HepG2 (cell line): ENCODE measurements at regions not wholly inside any gene's neighbourhood (a gene's known extent, or its start where the extent isn't known, plus 50 kb on each side); places are given as distances from the start of the nearest gene placed in this dataset.

Source experiments
- ATAC-seq: fragments of 200-7000 bp; cut with Tn5 transposase; 3 replicates; pipeline ENCODE4 v1.9.1; 2020; ENCODE audit warnings: mild to moderate bottlenecking, moderate library complexity
- BruUV-seq: library from RNA; stranded (reverse); fragments of 400-500 nt; replicated peaks from 2 replicates; lab custom pipeline; 2021; lab: Mats Ljungman, UMichigan
- CTCF ChIA-PET: fragments of 300-600 bp; formaldehyde crosslinking; extraction: SDS; loops from one replicate; lab custom pipeline; 2021; ENCODE audit warnings: low total read pairs, inconsistent platforms, low intra/inter-chr PET ratio; lab: Yijun Ruan, JAX
- POLR2A ChIA-PET: fragments of 350-600 bp; sonication (Branson Sonifier 250); formaldehyde crosslinking; loops from one replicate; lab custom pipeline; 2020; ENCODE audit warnings: antibody characterized with exemption, inconsistent platforms; lab: Yijun Ruan, JAX
- DNase-seq: peaks from one replicate; pipeline ENCODE4 v3.0.0-alpha.2; 2015; ENCODE audit warnings: low spot score
- FAIRE-seq: peaks from 3 replicates; lab custom pipeline; 2011; peaks lifted over from hg19 to GRCh38; lab: Jason Lieb, UNC
- H2AFZ ChIP-seq: one replicate; pipeline ENCODE4 v1.6.1; 2011; ENCODE audit warnings: low read length, inconsistent platforms
- H3K27ac ChIP-seq: fragments of 300-600 bp; 3 replicates; pipeline ENCODE4 v1.8.0; 2011; ENCODE audit warnings: mixed run types, mild to moderate bottlenecking, mixed read lengths, low read length, inconsistent platforms; ENCODE audit not compliant: insufficient read depth; ENCODE audit errors: extremely low read length
- H3K27me3 ChIP-seq, 2 experiments: fragments of 200-600 bp in 1 of 2; 2 replicates in 1 of 2; 3 replicates in 1 of 2; pipeline versions ENCODE4 v1.6.0 to v1.8.0; 2011; ENCODE audit warnings: low read length in 2 of 2, mild to moderate bottlenecking in 2 of 2, moderate library complexity in 2 of 2, inconsistent platforms in 1 of 2; ENCODE audit not compliant: insufficient read depth in 2 of 2, control insufficient read depth in 1 of 2
- H3K36me3 ChIP-seq, 2 experiments: fragments of 200-600 bp in 1 of 2; replicated peaks in 1 of 2; 2 replicates in 1 of 2; 3 replicates in 1 of 2; pipeline versions ENCODE4 v1.5.1 to v1.8.0; 2011; ENCODE audit warnings: low read length in 2 of 2, inconsistent platforms in 1 of 2; ENCODE audit not compliant: insufficient read depth in 2 of 2, control insufficient read depth in 1 of 2
- H3K4me1 ChIP-seq: 2 replicates; pipeline ENCODE4 v1.5.1; 2012; ENCODE audit warnings: low read length, inconsistent platforms; ENCODE audit not compliant: insufficient read depth
- H3K4me2 ChIP-seq: 2 replicates; pipeline ENCODE4 v1.6.0; 2011; ENCODE audit warnings: low read depth, low read length, inconsistent platforms
- H3K4me3 ChIP-seq, 3 experiments: fragments of 200-600 bp in 1 of 3; sonication (generic), shearing (Covaris generic) in 1 of 3; replicated peaks in 1 of 3; 2 replicates each; pipeline ENCODE4 v1.5.1; 2011 to 2016; ENCODE audit warnings: low read length in 3 of 3, inconsistent platforms in 2 of 3, low read depth in 2 of 3, mild to moderate bottlenecking in 2 of 3, control low read depth in 1 of 3, mixed read lengths in 1 of 3; ENCODE audit not compliant: insufficient read depth in 1 of 3
- H3K79me2 ChIP-seq: one replicate; pipeline ENCODE4 v1.6.1; 2011; ENCODE audit warnings: low read length, inconsistent platforms; ENCODE audit not compliant: insufficient read depth
- H3K9ac ChIP-seq: 2 replicates; pipeline ENCODE4 v1.6.0; 2011; ENCODE audit warnings: mild to moderate bottlenecking, low read depth, low read length, inconsistent platforms; ENCODE audit not compliant: insufficient read depth
- H3K9me3 ChIP-seq: 2 replicates; pipeline ENCODE4 v1.5.1; 2012; ENCODE audit warnings: mild to moderate bottlenecking, low read length
- H4K20me1 ChIP-seq: 2 replicates; pipeline ENCODE4 v1.6.0; 2011; ENCODE audit warnings: inconsistent platforms, mild to moderate bottlenecking, low read length, moderate library complexity; ENCODE audit not compliant: insufficient read depth
- ARNT ChIP-seq: fragments of 450-650 bp; IDR thresholded peaks from 2 replicates; pipeline ENCODE4 v1.6.1; 2017
- FOXO1 ChIP-seq: sonication (generic); formaldehyde crosslinking; IDR thresholded peaks from 2 replicates; pipeline ENCODE4 v1.4.0; 2020; ENCODE audit warnings: missing genetic modification reagents
- MTF2 ChIP-seq: sonication (generic); formaldehyde crosslinking; IDR thresholded peaks from 2 replicates; pipeline ENCODE4 v1.5.0; 2020; ENCODE audit warnings: missing genetic modification reagents, borderline replicate concordance
- NCOA1 ChIP-seq: sonication (generic); formaldehyde crosslinking; IDR thresholded peaks from 2 replicates; pipeline ENCODE4 v1.9.0; 2021; ENCODE audit warnings: missing genetic modification reagents
- PHF8 ChIP-seq: sonication (generic); formaldehyde crosslinking; IDR thresholded peaks from 2 replicates; pipeline ENCODE4 v1.5.0; 2020; ENCODE audit warnings: missing genetic modification reagents
- POLR2AphosphoS5 ChIP-seq: IDR thresholded peaks from 2 replicates; pipeline ENCODE4 v1.6.1; 2012; ENCODE audit warnings: low read depth, low read length
- RELA ChIP-seq: sonication (generic); formaldehyde crosslinking; IDR thresholded peaks from 2 replicates; pipeline ENCODE4 v1.4.0; 2020; ENCODE audit warnings: missing genetic modification reagents
- SAFB2 ChIP-seq: sonication (generic); formaldehyde crosslinking; IDR thresholded peaks from 2 replicates; pipeline ENCODE4 v1.5.1; 2020; ENCODE audit warnings: missing genetic modification reagents, low read depth, mild to moderate bottlenecking, borderline replicate concordance
- TBP ChIP-seq: sonication (generic); formaldehyde crosslinking; IDR thresholded peaks from 2 replicates; pipeline ENCODE4 v1.5.0; 2020; ENCODE audit warnings: missing genetic modification reagents
- ZNF230 ChIP-seq: sonication (generic); formaldehyde crosslinking; IDR thresholded peaks from 2 replicates; pipeline ENCODE4 v1.4.0; 2020; ENCODE audit warnings: mild to moderate bottlenecking, missing genetic modification reagents
- ZNF530 ChIP-seq: sonication (generic); formaldehyde crosslinking; IDR thresholded peaks from 2 replicates; pipeline ENCODE4 v1.5.0; 2020; ENCODE audit warnings: low read depth, mild to moderate bottlenecking, missing genetic modification reagents
- ZNF777 ChIP-seq: sonication (generic); formaldehyde crosslinking; IDR thresholded peaks from 2 replicates; pipeline ENCODE4 v1.4.0; 2020; ENCODE audit warnings: missing genetic modification reagents
- WGBS: methylation state at CpG from one replicate; pipeline ENCODE4 v1.1.6; 2017; ENCODE audit warnings: low lambda C conversion rate; 5-methylcytosine and 5-hydroxymethylcytosine counted together
- in situ Hi-C: cut with HindIII; loops from 2 replicates; pipeline ENCODE4 v1.10.0; 2017; ENCODE audit warnings: low pct_unique_long_range_greater_than_20kb; ENCODE audit not compliant: extremely low pct_ligation_motif_present
- intact Hi-C: fragments of 100-400 bp; cut with micrococcal nuclease; formaldehyde crosslinking; loops from one replicate; pipeline ENCODE4 v1.10.0; 2022; ENCODE audit not compliant: unreplicated experiment
- TF ChIP-seq, protein P1 (sequence below): fragments of 450-650 bp; IDR thresholded peaks from 2 replicates; pipeline ENCODE4 v1.6.1; 2017
- TF ChIP-seq, protein P2 (sequence below): sonication (generic); formaldehyde crosslinking; IDR thresholded peaks from 2 replicates; pipeline ENCODE4 v1.4.0; 2020; ENCODE audit warnings: missing genetic modification reagents
- TF ChIP-seq, protein P3 (sequence below), 2 experiments: sonication (generic) in 1 of 2; formaldehyde crosslinking in 1 of 2; IDR thresholded peaks; 2 replicates each; pipeline versions ENCODE4 v1.4.0 to v1.6.1; 2016 to 2020; ENCODE audit warnings: borderline replicate concordance in 1 of 2, low read depth in 1 of 2, mild to moderate bottlenecking in 1 of 2, missing genetic modification reagents in 1 of 2

DNA sequence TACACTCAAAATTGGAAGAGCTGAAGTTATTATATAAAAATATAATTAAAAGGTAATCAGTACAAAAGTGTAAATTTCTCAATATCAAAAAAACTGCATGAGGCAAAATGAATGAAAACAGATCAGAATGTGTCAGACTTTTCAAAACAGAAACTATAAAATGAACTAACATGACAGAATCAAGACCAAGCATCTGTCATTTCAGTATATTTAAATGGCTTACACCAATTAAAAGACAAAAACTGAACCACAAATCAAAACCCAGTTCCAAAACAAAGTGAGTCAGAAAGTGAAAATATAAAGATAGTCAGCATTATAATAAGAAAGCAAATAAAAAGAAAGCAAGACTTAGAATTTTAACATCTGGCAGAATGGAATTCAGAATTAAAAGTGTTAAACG, 289.7 kb downstream of the UBE3D start:
- no peaks in the 10 kb centered on the region for H3K79me2 ChIP-seq
- no peaks in the 10 kb centered on the region for H3K9me3 ChIP-seq
- DNase-seq (no peak), FAIRE-seq (no peak), ATAC-seq (no peak)
- no peaks in the 10 kb centered on the region for H3K27me3 ChIP-seq
- H3K9ac ChIP-seq, result no peak overlapping the region
- CTCF ChIA-PET, result no interaction called here
- intact Hi-C loops, result no loop called here
- no peak overlapping the region for H2AFZ ChIP-seq
- no peaks in the 10 kb centered on the region for H3K36me3 ChIP-seq
- H3K27ac ChIP-seq, result no peak overlapping the region
- no peak overlapping the region for H3K4me3 ChIP-seq
- H3K4me1 ChIP-seq, result no peaks in the 10 kb centered on the region
- WGBS, result 0% methylated on average over 1 of the region's 1 CpG
- no peak for TF ChIP-seq ZNF777 (CRISPR knock-in tag)
- no peak for TF ChIP-seq ZNF530 (CRISPR knock-in tag)
- TF ChIP-seq, protein P1, sequence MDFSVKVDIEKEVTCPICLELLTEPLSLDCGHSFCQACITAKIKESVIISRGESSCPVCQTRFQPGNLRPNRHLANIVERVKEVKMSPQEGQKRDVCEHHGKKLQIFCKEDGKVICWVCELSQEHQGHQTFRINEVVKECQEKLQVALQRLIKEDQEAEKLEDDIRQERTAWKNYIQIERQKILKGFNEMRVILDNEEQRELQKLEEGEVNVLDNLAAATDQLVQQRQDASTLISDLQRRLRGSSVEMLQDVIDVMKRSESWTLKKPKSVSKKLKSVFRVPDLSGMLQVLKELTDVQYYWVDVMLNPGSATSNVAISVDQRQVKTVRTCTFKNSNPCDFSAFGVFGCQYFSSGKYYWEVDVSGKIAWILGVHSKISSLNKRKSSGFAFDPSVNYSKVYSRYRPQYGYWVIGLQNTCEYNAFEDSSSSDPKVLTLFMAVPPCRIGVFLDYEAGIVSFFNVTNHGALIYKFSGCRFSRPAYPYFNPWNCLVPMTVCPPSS, result no peak
- TF ChIP-seq PHF8, result no peak
- TF ChIP-seq ARNT, result no peak
- no peak for TF ChIP-seq SAFB2 (CRISPR knock-in tag)
- TF ChIP-seq, protein P2, sequence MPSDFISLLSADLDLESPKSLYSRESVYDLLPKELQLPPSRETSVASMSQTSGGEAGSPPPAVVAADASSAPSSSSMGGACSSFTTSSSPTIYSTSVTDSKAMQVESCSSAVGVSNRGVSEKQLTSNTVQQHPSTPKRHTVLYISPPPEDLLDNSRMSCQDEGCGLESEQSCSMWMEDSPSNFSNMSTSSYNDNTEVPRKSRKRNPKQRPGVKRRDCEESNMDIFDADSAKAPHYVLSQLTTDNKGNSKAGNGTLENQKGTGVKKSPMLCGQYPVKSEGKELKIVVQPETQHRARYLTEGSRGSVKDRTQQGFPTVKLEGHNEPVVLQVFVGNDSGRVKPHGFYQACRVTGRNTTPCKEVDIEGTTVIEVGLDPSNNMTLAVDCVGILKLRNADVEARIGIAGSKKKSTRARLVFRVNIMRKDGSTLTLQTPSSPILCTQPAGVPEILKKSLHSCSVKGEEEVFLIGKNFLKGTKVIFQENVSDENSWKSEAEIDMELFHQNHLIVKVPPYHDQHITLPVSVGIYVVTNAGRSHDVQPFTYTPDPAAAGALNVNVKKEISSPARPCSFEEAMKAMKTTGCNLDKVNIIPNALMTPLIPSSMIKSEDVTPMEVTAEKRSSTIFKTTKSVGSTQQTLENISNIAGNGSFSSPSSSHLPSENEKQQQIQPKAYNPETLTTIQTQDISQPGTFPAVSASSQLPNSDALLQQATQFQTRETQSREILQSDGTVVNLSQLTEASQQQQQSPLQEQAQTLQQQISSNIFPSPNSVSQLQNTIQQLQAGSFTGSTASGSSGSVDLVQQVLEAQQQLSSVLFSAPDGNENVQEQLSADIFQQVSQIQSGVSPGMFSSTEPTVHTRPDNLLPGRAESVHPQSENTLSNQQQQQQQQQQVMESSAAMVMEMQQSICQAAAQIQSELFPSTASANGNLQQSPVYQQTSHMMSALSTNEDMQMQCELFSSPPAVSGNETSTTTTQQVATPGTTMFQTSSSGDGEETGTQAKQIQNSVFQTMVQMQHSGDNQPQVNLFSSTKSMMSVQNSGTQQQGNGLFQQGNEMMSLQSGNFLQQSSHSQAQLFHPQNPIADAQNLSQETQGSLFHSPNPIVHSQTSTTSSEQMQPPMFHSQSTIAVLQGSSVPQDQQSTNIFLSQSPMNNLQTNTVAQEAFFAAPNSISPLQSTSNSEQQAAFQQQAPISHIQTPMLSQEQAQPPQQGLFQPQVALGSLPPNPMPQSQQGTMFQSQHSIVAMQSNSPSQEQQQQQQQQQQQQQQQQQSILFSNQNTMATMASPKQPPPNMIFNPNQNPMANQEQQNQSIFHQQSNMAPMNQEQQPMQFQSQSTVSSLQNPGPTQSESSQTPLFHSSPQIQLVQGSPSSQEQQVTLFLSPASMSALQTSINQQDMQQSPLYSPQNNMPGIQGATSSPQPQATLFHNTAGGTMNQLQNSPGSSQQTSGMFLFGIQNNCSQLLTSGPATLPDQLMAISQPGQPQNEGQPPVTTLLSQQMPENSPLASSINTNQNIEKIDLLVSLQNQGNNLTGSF, result no peak
- TF ChIP-seq ZNF230, result no peak
- TF ChIP-seq MTF2 (CRISPR knock-in tag), result no peak
- TF ChIP-seq, protein P3, sequence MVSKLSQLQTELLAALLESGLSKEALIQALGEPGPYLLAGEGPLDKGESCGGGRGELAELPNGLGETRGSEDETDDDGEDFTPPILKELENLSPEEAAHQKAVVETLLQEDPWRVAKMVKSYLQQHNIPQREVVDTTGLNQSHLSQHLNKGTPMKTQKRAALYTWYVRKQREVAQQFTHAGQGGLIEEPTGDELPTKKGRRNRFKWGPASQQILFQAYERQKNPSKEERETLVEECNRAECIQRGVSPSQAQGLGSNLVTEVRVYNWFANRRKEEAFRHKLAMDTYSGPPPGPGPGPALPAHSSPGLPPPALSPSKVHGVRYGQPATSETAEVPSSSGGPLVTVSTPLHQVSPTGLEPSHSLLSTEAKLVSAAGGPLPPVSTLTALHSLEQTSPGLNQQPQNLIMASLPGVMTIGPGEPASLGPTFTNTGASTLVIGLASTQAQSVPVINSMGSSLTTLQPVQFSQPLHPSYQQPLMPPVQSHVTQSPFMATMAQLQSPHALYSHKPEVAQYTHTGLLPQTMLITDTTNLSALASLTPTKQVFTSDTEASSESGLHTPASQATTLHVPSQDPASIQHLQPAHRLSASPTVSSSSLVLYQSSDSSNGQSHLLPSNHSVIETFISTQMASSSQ (IDR thresholded peaks at IDR 0.05; ENCODE audit: low read depth), result no peak
- TF ChIP-seq, protein P3 (CRISPR knock-in tag; IDR thresholded peaks at IDR 0.05; ENCODE audit: borderline replicate concordance), result no peak
- TF ChIP-seq TBP (CRISPR knock-in tag), result no peak
- TF ChIP-seq FOXO1 (CRISPR knock-in tag), result no peak
- TF ChIP-seq POLR2AphosphoS5, result no peak
- no peak for TF ChIP-seq NCOA1 (CRISPR knock-in tag)
- no peak for TF ChIP-seq RELA (CRISPR knock-in tag)
- in situ Hi-C loops, result no loop called here
- POLR2A ChIA-PET, result no interaction called here
- no TSS peak for BruUV-seq
- H4K20me1 ChIP-seq, result no peaks in the 10 kb centered on the region
- H3K4me2 ChIP-seq, result no peak overlapping the region
